Subcutaneous abdominal adipose tissue (tissue), 5 donors: ENCODE measurements at regions not wholly inside any gene's neighbourhood (a gene's known extent, or its start where the extent isn't known, plus 50 kb on each side); places are given as distances from the start of the nearest gene placed in this dataset.

Source experiments
- H3K27ac ChIP-seq: one replicate; pipeline ENCODE4 v1.7.0; 2013; ENCODE audit warnings: low read depth, mild to moderate bottlenecking, inconsistent platforms, low read length, moderate library complexity
- H3K27me3 ChIP-seq, 5 donors: one replicate each; pipeline ENCODE4 v1.7.0; 2013; ENCODE audit warnings: low read length in 5 of 5, inconsistent platforms in 1 of 5; ENCODE audit not compliant: control insufficient read depth in 5 of 5, insufficient read depth in 4 of 5
- H3K36me3 ChIP-seq, 5 donors: one replicate each; pipeline ENCODE4 v1.7.0; 2013; ENCODE audit warnings: low read length in 5 of 5; ENCODE audit not compliant: control insufficient read depth in 5 of 5, insufficient read depth in 5 of 5
- H3K4me1 ChIP-seq, 5 donors: one replicate each; pipeline ENCODE4 v1.7.0; 2013; ENCODE audit warnings: low read length in 5 of 5, mild to moderate bottlenecking in 3 of 5, moderate library complexity in 1 of 5; ENCODE audit not compliant: control insufficient read depth in 5 of 5, insufficient read depth in 5 of 5
- H3K4me3 ChIP-seq, 5 donors: one replicate each; pipeline ENCODE4 v1.7.0; 2013; ENCODE audit warnings: low read length in 5 of 5, low read depth in 1 of 5
- H3K9ac ChIP-seq, 5 donors: one replicate each; pipeline ENCODE4 v1.7.0; 2013; ENCODE audit warnings: low read length in 5 of 5, mild to moderate bottlenecking in 4 of 5, moderate library complexity in 3 of 5
- H3K9me3 ChIP-seq, 5 donors: one replicate each; pipeline ENCODE4 v1.7.0; 2013; ENCODE audit warnings: low read length in 5 of 5; ENCODE audit not compliant: control insufficient read depth in 5 of 5
- donor health status: healthy.
- donor health status: healthy.
- donor health status: healthy.
- donor health status: healthy.
- donor health status: healthy.

- H3K27me3 ChIP-seq = no peaks in the 10 kb centered on the region
- H3K27ac ChIP-seq = no peak overlapping the region
- H3K36me3 ChIP-seq = no peaks in the 10 kb centered on the region
Observed at GRCh38 chr11:106459135-106459534, 381.7 kb downstream of the AASDHPPT start.

GRCh38 chr11:106461148-106461691 lies 383.8 kb downstream of the AASDHPPT start:
- peaks cover 0 to 3% (median 0%) of the 10 kb centered on the region in 5 donors for H3K4me1 ChIP-seq
- no peak overlapping the region for H3K4me3 ChIP-seq
- H3K9me3 ChIP-seq = no peaks in the 10 kb centered on the region
- no peaks in the 10 kb centered on the region for H3K27me3 ChIP-seq
- no peak overlapping the region for H3K9ac ChIP-seq
- no peaks in the 10 kb centered on the region for H3K36me3 ChIP-seq
- H3K27ac ChIP-seq = no peak overlapping the region

More at GRCh38 chr11:106459135-106459534, 381.7 kb downstream of the AASDHPPT start:
- H3K4me3 ChIP-seq = no peak overlapping the region
- H3K9ac ChIP-seq = no peak overlapping the region
- peaks cover 0 to 3% (median 0%) of the 10 kb centered on the region in 5 donors for H3K9me3 ChIP-seq
- peaks cover 0 to 3% (median 0%) of the 10 kb centered on the region in 5 donors for H3K4me1 ChIP-seq

- H3K4me3 ChIP-seq = no peak overlapping the region
- no peaks in the 10 kb centered on the region for H3K36me3 ChIP-seq
- no peaks in the 10 kb centered on the region for H3K27me3 ChIP-seq
- H3K9me3 ChIP-seq = no peaks in the 10 kb centered on the region
- no peak overlapping the region for H3K27ac ChIP-seq
- peaks cover 0 to 3% (median 0%) of the 10 kb centered on the region in 5 donors for H3K4me1 ChIP-seq
- no peak overlapping the region for H3K9ac ChIP-seq
Observed at GRCh38 chr11:106461839-106462545, 384.5 kb downstream of the AASDHPPT start.

GRCh38 chr11:106463154-106463553 lies 385.7 kb downstream of the AASDHPPT start:
- H3K27me3 ChIP-seq = no peaks in the 10 kb centered on the region

GRCh38 chr11:106463796-106464201 lies 386.3 kb downstream of the AASDHPPT start:
- no peaks in the 10 kb centered on the region for H3K36me3 ChIP-seq
- no peak overlapping the region for H3K9ac ChIP-seq
- H3K4me3 ChIP-seq = no peak overlapping the region
- H3K27me3 ChIP-seq = no peaks in the 10 kb centered on the region
- H3K9me3 ChIP-seq = no peaks in the 10 kb centered on the region
- no peak overlapping the region for H3K27ac ChIP-seq
- H3K4me1 ChIP-seq = peaks cover 0 to 3% (median 0%) of the 10 kb centered on the region in 5 donors

More at GRCh38 chr11:106463154-106463553, 385.7 kb downstream of the AASDHPPT start:
- no peak overlapping the region for H3K27ac ChIP-seq
- no peak overlapping the region for H3K9ac ChIP-seq
- H3K4me3 ChIP-seq = no peak overlapping the region
- H3K4me1 ChIP-seq = peaks cover 0 to 3% (median 0%) of the 10 kb centered on the region in 5 donors
- H3K9me3 ChIP-seq = no peaks in the 10 kb centered on the region
- no peaks in the 10 kb centered on the region for H3K36me3 ChIP-seq

GRCh38 chr11:106464728-106465127 lies 387.3 kb downstream of the AASDHPPT start:
- Histone ChIP-seq H3K27me3 (no peaks in the 10 kb centered on the region), H3K9me3 (no peaks in the 10 kb centered on the region), H3K4me3 (no peak overlapping the region), H3K4me1 (peaks cover 0 to 3% (median 0%) of the 10 kb centered on the region in 5 donors), H3K27ac (no peak overlapping the region), H3K36me3 (no peaks in the 10 kb centered on the region), H3K9ac (no peak overlapping the region)

GRCh38 chr11:106466521-106467080 lies 389.1 kb downstream of the AASDHPPT start:
- no peak overlapping the region for H3K27ac ChIP-seq
- no peak overlapping the region for H3K4me3 ChIP-seq
- H3K4me1 ChIP-seq = peaks cover 0 to 7% (median 5%) of the 10 kb centered on the region in 5 donors
- no peaks in the 10 kb centered on the region for H3K36me3 ChIP-seq
- no peaks in the 10 kb centered on the region for H3K9me3 ChIP-seq
- no peaks in the 10 kb centered on the region for H3K27me3 ChIP-seq
- H3K9ac ChIP-seq = no peak overlapping the region

- Histone ChIP-seq H3K27me3 (no peaks in the 10 kb centered on the region), H3K9me3 (no peaks in the 10 kb centered on the region), H3K36me3 (no peaks in the 10 kb centered on the region), H3K4me3 (no peak overlapping the region), H3K27ac (no peak overlapping the region), H3K4me1 (peaks cover 0 to 16% (median 7%) of the 10 kb centered on the region in 5 donors), H3K9ac (no peak overlapping the region)
Observed at GRCh38 chr11:106467501-106467900, 390.0 kb downstream of the AASDHPPT start.

GRCh38 chr11:106468086-106468485 lies 390.6 kb downstream of the AASDHPPT start:
- Histone ChIP-seq H3K27me3 (no peaks in the 10 kb centered on the region), H3K36me3 (no peaks in the 10 kb centered on the region), H3K27ac (no peak overlapping the region), H3K4me1 (peaks cover 0 to 18% (median 7%) of the 10 kb centered on the region in 5 donors), H3K9me3 (no peaks in the 10 kb centered on the region), H3K9ac (no peak overlapping the region), H3K4me3 (no peak overlapping the region)

GRCh38 chr11:106468531-106468930 lies 391.1 kb downstream of the AASDHPPT start:
- H3K9ac ChIP-seq = no peak overlapping the region
- peaks cover 0 to 19% (median 7%) of the 10 kb centered on the region in 5 donors for H3K4me1 ChIP-seq
- H3K36me3 ChIP-seq = no peaks in the 10 kb centered on the region
- H3K27me3 ChIP-seq = no peaks in the 10 kb centered on the region
- H3K27ac ChIP-seq = no peak overlapping the region
- H3K9me3 ChIP-seq = no peaks in the 10 kb centered on the region
- H3K4me3 ChIP-seq = no peak overlapping the region
